Activated CD4-positive, alpha-beta T cell treated with anti-CD3 and anti-CD28 coated beads for 1 hour (primary cell): ENCODE measurements at regions not wholly inside any gene's neighbourhood (a gene's known extent, or its start where the extent isn't known, plus 50 kb on each side); places are given as distances from the start of the nearest gene placed in this dataset.
A peak's percentile ranks its signal among the peaks of the same experiment; 100 is the strongest.

Source experiments
- DNase-seq: peaks from one replicate; pipeline ENCODE4 v3.0.0-alpha.2; 2020

GRCh38 chr2:128439031-128439790, 120.5 kb upstream of the HS6ST1 start:
- peak; percentile 6 for DNase-seq

GRCh38 chr2:128439791-128440665, 121.4 kb upstream of the HS6ST1 start:
- DNase-seq: no peak

- peak; percentile 5 for DNase-seq
Observed at GRCh38 chr2:128440666-128441340, 122.1 kb upstream of the HS6ST1 start.

GRCh38 chr2:128441341-128442052, 122.8 kb upstream of the HS6ST1 start:
- peak; percentile 3 for DNase-seq

- DNase-seq: no peak
Observed at GRCh38 chr2:128442053-128442751, 123.5 kb upstream of the HS6ST1 start.

GRCh38 chr2:128442891-128443302, 124.2 kb upstream of the HS6ST1 start:
- DNase-seq: peak; percentile 2

GRCh38 chr2:128444121-128444771, 125.6 kb upstream of the HS6ST1 start:
- no peak for DNase-seq

- DNase-seq: no peak
Observed at GRCh38 chr2:128444816-128445522, 126.3 kb upstream of the HS6ST1 start.

- DNase-seq: no peak
Observed at GRCh38 chr2:128445523-128445900, 126.8 kb upstream of the HS6ST1 start.

- peak; percentile 2 for DNase-seq
Observed at GRCh38 chr2:128446049-128446873, 127.6 kb upstream of the HS6ST1 start.

GRCh38 chr2:128446874-128447537, 128.3 kb upstream of the HS6ST1 start:
- peak; percentile 2 for DNase-seq

- DNase-seq: no peak
Observed at GRCh38 chr2:128447538-128447995, 128.9 kb upstream of the HS6ST1 start.

- DNase-seq: peak; percentile 6
Observed at GRCh38 chr2:128448331-128449225, 129.9 kb upstream of the HS6ST1 start.

- DNase-seq: peak; percentile 3
Observed at GRCh38 chr2:128449226-128450061, 130.8 kb upstream of the HS6ST1 start.

- no peak for DNase-seq
Observed at GRCh38 chr2:128450211-128451024, 131.8 kb upstream of the HS6ST1 start.
